Neural cell (in vitro differentiated cells): ENCODE measurements at regions not wholly inside any gene's neighbourhood (a gene's known extent, or its start where the extent isn't known, plus 50 kb on each side); places are given as distances from the start of the nearest gene placed in this dataset.

Source experiments
- CTCF ChIP-seq: fragments of 450-650 bp; IDR thresholded peaks from 2 replicates; pipeline ENCODE4 v1.5.1; 2014; ENCODE audit warnings: antibody characterized with exemption, mild to moderate bottlenecking, moderate library complexity; ENCODE audit not compliant: poor library complexity, severe bottlenecking
- EZH2 ChIP-seq: fragments of 200-600, 300-800 bp; shearing (Covaris generic), sonication (generic); IDR thresholded peaks from 2 replicates; pipeline ENCODE4 v1.6.1; 2014; ENCODE audit warnings: antibody characterized with exemption, low read length, borderline replicate concordance, mild to moderate bottlenecking; ENCODE audit not compliant: insufficient read depth, poor library complexity, severe bottlenecking
- MXI1 ChIP-seq: fragments of 450-650 bp; conservative IDR thresholded peaks from 2 replicates; pipeline ENCODE4 v1.6.1; 2014; ENCODE audit warnings: antibody characterized with exemption, mild to moderate bottlenecking; ENCODE audit not compliant: poor library complexity, severe bottlenecking
- POLR2AphosphoS5 ChIP-seq: IDR thresholded peaks from 2 replicates; pipeline ENCODE4 v1.6.1; 2012
- SMC3 ChIP-seq: fragments of 450-650 bp; conservative IDR thresholded peaks from 2 replicates; pipeline ENCODE4 v1.6.1; 2014; ENCODE audit warnings: antibody characterized with exemption, mild to moderate bottlenecking, moderate library complexity; ENCODE audit not compliant: poor library complexity

- TF ChIP-seq CTCF: no peak
- TF ChIP-seq POLR2AphosphoS5: no peak
- no peak for TF ChIP-seq SMC3
- no peak for TF ChIP-seq MXI1
- TF ChIP-seq EZH2: no peak
Measured at GRCh38 chr1:167161242-167161641, 59.4 kb upstream of the POU2F1 start.
